Mesendoderm (in vitro differentiated cells): ENCODE measurements at regions not wholly inside any gene's neighbourhood (a gene's known extent, or its start where the extent isn't known, plus 50 kb on each side); places are given as distances from the start of the nearest gene placed in this dataset.

Source experiments
- DNase-seq: peaks from one replicate; pipeline ENCODE4 v3.0.0; 2013
- H2AK5ac ChIP-seq: 2 replicates; pipeline ENCODE4 v1.6.1; 2013; ENCODE audit warnings: low read length, inconsistent platforms
- H2BK120ac ChIP-seq: 2 replicates; pipeline ENCODE4 v1.6.1; 2013; ENCODE audit warnings: low read depth, mild to moderate bottlenecking, low read length, moderate library complexity, mixed read lengths
- H2BK15ac ChIP-seq: replicated peaks from 2 replicates; pipeline ENCODE4 v1.6.1; 2013; ENCODE audit warnings: low read depth, mild to moderate bottlenecking, moderate library complexity
- H2BK5ac ChIP-seq: 2 replicates; pipeline ENCODE4 v1.6.1; 2013; ENCODE audit warnings: low read length, inconsistent platforms
- H3K18ac ChIP-seq: 2 replicates; pipeline ENCODE4 v1.6.1; 2013; ENCODE audit warnings: mild to moderate bottlenecking, low read length, mixed read lengths
- H3K23ac ChIP-seq: one replicate; pipeline ENCODE4 v1.6.1; 2013; ENCODE audit warnings: low read length
- H3K27ac ChIP-seq: 2 replicates; pipeline ENCODE4 v1.5.1; 2013; ENCODE audit warnings: low read depth, mild to moderate bottlenecking, inconsistent platforms, low read length, moderate library complexity
- H3K27me3 ChIP-seq: 2 replicates; pipeline ENCODE4 v1.6.1; 2013; ENCODE audit warnings: low read length, control low read depth, mild to moderate bottlenecking, inconsistent platforms; ENCODE audit not compliant: insufficient read depth, poor library complexity
- H3K36me3 ChIP-seq: 2 replicates; pipeline ENCODE4 v1.6.1; 2013; ENCODE audit warnings: low read length, inconsistent platforms; ENCODE audit not compliant: control insufficient read depth, insufficient read depth
- H3K4ac ChIP-seq: one replicate; pipeline ENCODE4 v1.6.1; 2013; ENCODE audit warnings: low read depth, mild to moderate bottlenecking, low read length, moderate library complexity
- H3K4me1 ChIP-seq: 2 replicates; pipeline ENCODE4 v1.6.1; 2013; ENCODE audit warnings: low read depth, low read length, inconsistent platforms; ENCODE audit not compliant: control insufficient read depth
- H3K4me2 ChIP-seq: 2 replicates; pipeline ENCODE4 v1.6.1; 2013; ENCODE audit warnings: low read length
- H3K4me3 ChIP-seq: 2 replicates; pipeline ENCODE4 v1.5.1; 2013; ENCODE audit warnings: mild to moderate bottlenecking, low read length
- H3K56ac ChIP-seq: one replicate; pipeline ENCODE4 v1.6.1; 2013; ENCODE audit warnings: low read length
- H3K79me1 ChIP-seq: 2 replicates; pipeline ENCODE4 v1.6.1; 2013; ENCODE audit warnings: low read length, inconsistent platforms
- H3K79me2 ChIP-seq: 2 replicates; pipeline ENCODE4 v1.6.1; 2013; ENCODE audit warnings: mild to moderate bottlenecking, low read length; ENCODE audit not compliant: control insufficient read depth, insufficient read depth
- H3K9ac ChIP-seq: 2 replicates; pipeline ENCODE4 v1.6.1; 2013; ENCODE audit warnings: low read length, inconsistent platforms
- H4K5ac ChIP-seq: one replicate; pipeline ENCODE4 v1.6.1; 2013; ENCODE audit warnings: low read length
- H4K8ac ChIP-seq: one replicate; pipeline ENCODE4 v1.6.1; 2013; ENCODE audit warnings: low read depth, mild to moderate bottlenecking, control low read depth, low read length, moderate library complexity
- WGBS: extraction: QIAGEN DNeasy Blood & Tissue Kit; methylation state at CpG from one replicate; pipeline ENCODE4 v1.1.7; 2013; ENCODE audit warnings: low lambda C conversion rate, missing lambda C conversion rate; ENCODE audit not compliant: insufficient coverage; ENCODE audit errors: extremely low coverage; 5-methylcytosine and 5-hydroxymethylcytosine counted together

- Histone ChIP-seq H3K79me1 (no peaks in the 10 kb centered on the region), H4K5ac (no peak overlapping the region)
- WGBS = no CpG with 5 or more reads among the region's 7 CpGs
Measured at GRCh38 chr1:163523375-163524029, 201.7 kb downstream of the NUF2 start.

DNA sequence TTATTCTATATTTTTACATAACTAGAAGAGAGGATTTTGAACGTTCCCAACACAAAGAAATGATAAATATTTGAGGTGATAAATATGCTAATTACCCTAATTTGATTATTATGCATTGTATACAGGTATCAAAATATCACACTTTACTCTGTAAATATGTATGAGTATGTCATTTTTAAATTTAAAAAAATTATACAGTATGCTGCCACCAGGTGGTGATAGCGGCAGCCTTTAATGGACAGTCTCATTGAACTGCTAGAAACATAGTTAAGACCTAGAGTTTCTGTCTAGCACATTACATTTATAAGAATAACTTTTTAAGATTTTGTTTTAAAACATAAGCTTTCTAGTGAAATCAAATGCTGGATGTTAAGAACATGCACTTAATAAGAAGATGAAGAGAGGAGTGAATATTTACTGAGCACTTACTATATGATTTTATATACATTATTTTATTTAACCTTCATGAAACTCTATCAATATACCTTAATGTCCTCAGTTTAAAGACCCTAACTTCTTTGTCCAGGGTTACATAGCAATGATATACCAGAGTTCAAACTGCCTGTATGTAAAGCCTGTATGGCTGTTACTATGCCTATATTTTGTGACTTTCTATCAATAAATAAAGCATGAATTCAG is 207.1 kb downstream of the NUF2 start:
- Histone ChIP-seq H4K8ac (no peak overlapping the region), H2AK5ac (no peak overlapping the region), H2BK5ac (no peak overlapping the region), H3K79me1 (no peaks in the 10 kb centered on the region), H4K5ac (no peak overlapping the region), H3K4me1 (no peaks in the 10 kb centered on the region), H2BK120ac (no peak overlapping the region), H3K4ac (no peak overlapping the region), H3K79me2 (no peaks in the 10 kb centered on the region), H3K56ac (no peak overlapping the region), H3K23ac (no peak overlapping the region), H3K4me3 (no peak overlapping the region), H3K18ac (no peak overlapping the region), H3K36me3 (no peaks in the 10 kb centered on the region), H3K9ac (no peak overlapping the region), H2BK15ac (no peak overlapping the region), H3K4me2 (no peak overlapping the region), H3K27me3 (no peaks in the 10 kb centered on the region), H3K27ac (no peak overlapping the region)
- DNase-seq = peak; percentile 7
- no CpG with 5 or more reads among the region's 2 CpGs for WGBS

More at GRCh38 chr1:163523375-163524029, 201.7 kb downstream of the NUF2 start:
- no peak overlapping the region for H3K4ac ChIP-seq
- no peak overlapping the region for H3K27ac ChIP-seq
- H3K27me3 ChIP-seq = no peaks in the 10 kb centered on the region
- no peak overlapping the region for H3K56ac ChIP-seq
- no peak overlapping the region for H3K23ac ChIP-seq
- no peak overlapping the region for H2BK120ac ChIP-seq
- no peak overlapping the region for H3K4me2 ChIP-seq
- no peaks in the 10 kb centered on the region for H3K79me2 ChIP-seq
- no peak overlapping the region for H3K4me3 ChIP-seq
- DNase-seq = peak; percentile 4
- no peak overlapping the region for H2BK5ac ChIP-seq
- no peak overlapping the region for H2BK15ac ChIP-seq
- peaks cover 2% of the 10 kb centered on the region for H3K4me1 ChIP-seq
- H3K9ac ChIP-seq = no peak overlapping the region
- no peak overlapping the region for H3K18ac ChIP-seq
- no peak overlapping the region for H2AK5ac ChIP-seq
- no peak overlapping the region for H4K8ac ChIP-seq
- H3K36me3 ChIP-seq = no peaks in the 10 kb centered on the region

GRCh38 chr1:163531345-163531744 is 209.6 kb downstream of the NUF2 start:
- no peak overlapping the region for H2BK5ac ChIP-seq
- no peak overlapping the region for H2AK5ac ChIP-seq
- H2BK120ac ChIP-seq = no peak overlapping the region
- WGBS = no CpG with 5 or more reads among the region's 2 CpGs
- H3K79me2 ChIP-seq = no peaks in the 10 kb centered on the region
- H3K56ac ChIP-seq = no peak overlapping the region
- H3K27ac ChIP-seq = no peak overlapping the region
- DNase-seq = no peak
- H2BK15ac ChIP-seq = no peak overlapping the region
- H4K5ac ChIP-seq = no peak overlapping the region
- H3K79me1 ChIP-seq = no peaks in the 10 kb centered on the region
- no peak overlapping the region for H3K4me3 ChIP-seq
- no peaks in the 10 kb centered on the region for H3K27me3 ChIP-seq
- H3K36me3 ChIP-seq = no peaks in the 10 kb centered on the region
- no peaks in the 10 kb centered on the region for H3K4me1 ChIP-seq
- no peak overlapping the region for H3K4ac ChIP-seq
- H4K8ac ChIP-seq = no peak overlapping the region
- H3K23ac ChIP-seq = no peak overlapping the region
- no peak overlapping the region for H3K4me2 ChIP-seq
- no peak overlapping the region for H3K9ac ChIP-seq
- H3K18ac ChIP-seq = no peak overlapping the region

DNA sequence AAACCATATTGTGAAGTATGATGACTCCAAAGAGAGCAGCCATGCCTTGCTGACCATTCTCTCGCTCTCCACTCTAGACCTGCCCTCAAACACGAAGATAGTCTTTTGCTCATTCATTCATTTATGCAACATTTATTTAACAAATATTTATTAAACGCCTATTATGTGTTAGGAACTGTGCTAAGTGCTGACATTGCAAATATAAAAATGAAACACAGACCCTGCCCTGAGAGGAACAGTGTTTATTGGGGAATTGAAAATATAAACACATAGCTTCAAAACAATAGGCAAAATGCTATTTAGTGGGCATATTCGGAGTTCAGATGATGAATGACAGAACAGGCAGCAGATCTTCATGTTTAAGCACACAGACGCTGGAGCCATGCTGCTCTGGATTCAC is 213.6 kb downstream of the NUF2 start:
- H2AK5ac ChIP-seq = no peak overlapping the region
- no peaks in the 10 kb centered on the region for H3K79me1 ChIP-seq
- H3K4me2 ChIP-seq = no peak overlapping the region
- peaks cover 1% of the 10 kb centered on the region for H3K4me1 ChIP-seq
- H3K9ac ChIP-seq = peak overlapping the region; percentile 5
- H3K27me3 ChIP-seq = no peaks in the 10 kb centered on the region
- H3K79me2 ChIP-seq = no peaks in the 10 kb centered on the region
- DNase-seq = no peak
- peak overlapping the region; percentile 65 for H4K8ac ChIP-seq
- no peak overlapping the region for H2BK5ac ChIP-seq
- WGBS = no CpG with 5 or more reads among the region's 5 CpGs
- H3K23ac ChIP-seq = no peak overlapping the region
- H3K4me3 ChIP-seq = no peak overlapping the region
- H2BK120ac ChIP-seq = peak overlapping the region; percentile 51
- no peak overlapping the region for H3K4ac ChIP-seq
- H3K36me3 ChIP-seq = no peaks in the 10 kb centered on the region
- no peak overlapping the region for H3K18ac ChIP-seq
- peak overlapping the region; percentile 11 for H3K56ac ChIP-seq
- H2BK15ac ChIP-seq = peak overlapping the region; percentile 92
- no peak overlapping the region for H3K27ac ChIP-seq
- H4K5ac ChIP-seq = no peak overlapping the region

- Histone ChIP-seq H2AK5ac (no peak overlapping the region), H2BK15ac (peak overlapping the region; percentile 92), H3K56ac (peak overlapping the region; percentile 11), H3K9ac (peak overlapping the region; percentile 5), H3K36me3 (no peaks in the 10 kb centered on the region), H3K4me3 (no peak overlapping the region), H2BK5ac (no peak overlapping the region), H3K23ac (no peak overlapping the region), H2BK120ac (peak overlapping the region; percentile 88), H3K27ac (no peak overlapping the region), H3K4me2 (no peak overlapping the region), H3K4ac (no peak overlapping the region), H4K8ac (peak overlapping the region; percentile 65), H3K18ac (no peak overlapping the region), H3K79me2 (no peaks in the 10 kb centered on the region), H3K4me1 (peaks cover 1% of the 10 kb centered on the region), H3K79me1 (no peaks in the 10 kb centered on the region), H4K5ac (no peak overlapping the region), H3K27me3 (no peaks in the 10 kb centered on the region)
- DNase-seq = peak; percentile 72
- no CpG with 5 or more reads among the region's 3 CpGs for WGBS
Measured at GRCh38 chr1:163535807-163536206, 214.1 kb downstream of the NUF2 start.
